ENCODE measurements at regions not wholly inside any gene's neighbourhood (a gene's known extent, or its start where the extent isn't known, plus 50 kb on each side); places are given as distances from the start of the nearest gene placed in this dataset.
"Not testable (repeated sequence)": the region's sequence is repeated elsewhere in the genome, so short reads cannot be mapped to it uniquely, and the experiment has no call there.

DNA sequence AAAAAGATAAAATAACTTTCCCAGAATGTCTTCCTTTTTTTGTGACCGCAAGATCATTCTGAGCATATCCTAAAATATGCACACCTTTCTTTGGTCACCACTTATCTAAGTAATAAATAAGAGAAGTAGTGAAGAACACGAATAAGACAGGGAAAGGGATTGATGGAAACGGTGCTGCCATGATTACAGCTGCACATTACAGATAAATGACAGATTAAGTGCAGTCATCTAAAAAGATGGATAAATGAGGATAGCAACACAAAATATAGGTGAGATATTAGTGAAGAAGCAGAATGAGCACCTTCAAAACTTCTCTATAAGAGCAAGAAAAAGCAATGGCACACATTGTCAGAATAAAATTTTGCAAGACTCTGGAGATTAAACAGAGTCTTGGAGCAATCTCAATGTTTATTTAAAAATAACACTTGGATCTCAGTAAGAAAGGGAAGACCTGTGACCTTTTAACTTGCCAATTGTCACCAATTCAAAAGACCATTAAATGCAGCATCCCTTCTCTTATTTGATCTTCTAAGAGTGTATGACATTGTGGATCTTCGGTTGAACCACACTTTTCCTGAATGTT, 567.1 kb downstream of the KCNJ2 start:
- ATAC-seq (ENCODE audit: low FRiP score), result no peak
- intact Hi-C loops (cut with DNase I), result no loop called here

GRCh38 chr17:70739065-70739464, 569.7 kb downstream of the KCNJ2 start:
- no peaks in the 10 kb centered on the region for H3K9me3 ChIP-seq (ENCODE audit: control insufficient read depth, low read length)
- 5 to 29% methylated on average over 2 of the region's 2 CpGs for WGBS, 2 donors
- no peak overlapping the region for H3K27ac ChIP-seq (ENCODE audit: low read depth in 1 of 2, low read length in 2 of 2)
- H3K4me3 ChIP-seq (ENCODE audit: low read length in 2 of 2), result no peak overlapping the region
- intact Hi-C loops (cut with DNase I), result no loop called here
- no peaks in the 10 kb centered on the region for H3K27me3 ChIP-seq (ENCODE audit: control insufficient read depth in 1 of 2, insufficient read depth in 2 of 2, low read length in 1 of 2)
- DNase-seq (no peak), ATAC-seq (ENCODE audit: low FRiP score) (no peak)
- H3K36me3 ChIP-seq (ENCODE audit: control insufficient read depth in 1 of 2, insufficient read depth in 2 of 2, low read length in 1 of 2), result no peaks in the 10 kb centered on the region
- H3K4me1 ChIP-seq (ENCODE audit: control insufficient read depth in 1 of 2, insufficient read depth in 2 of 2, low read length in 2 of 2), result no peaks in the 10 kb centered on the region

More for the DNA sequence above, 567.1 kb downstream of the KCNJ2 start:
- Histone ChIP-seq H3K36me3 (ENCODE audit: control insufficient read depth in 1 of 2, insufficient read depth in 2 of 2, low read length in 1 of 2) (no peaks in the 10 kb centered on the region), H3K4me1 (ENCODE audit: control insufficient read depth in 1 of 2, insufficient read depth in 2 of 2, low read length in 2 of 2) (no peaks in the 10 kb centered on the region), H3K4me3 (ENCODE audit: low read length in 2 of 2) (no peak overlapping the region), H3K9me3 (ENCODE audit: control insufficient read depth, low read length) (no peaks in the 10 kb centered on the region), H3K27me3 (ENCODE audit: control insufficient read depth in 1 of 2, insufficient read depth in 2 of 2, low read length in 1 of 2) (no peaks in the 10 kb centered on the region), H3K27ac (ENCODE audit: low read depth in 1 of 2, low read length in 2 of 2) (no peak overlapping the region)
- no peak for DNase-seq
- whole genome bisulfite sequencing, 2 donors, result 84 to 88% methylated on average over 4 of the region's 4 CpGs

DNA sequence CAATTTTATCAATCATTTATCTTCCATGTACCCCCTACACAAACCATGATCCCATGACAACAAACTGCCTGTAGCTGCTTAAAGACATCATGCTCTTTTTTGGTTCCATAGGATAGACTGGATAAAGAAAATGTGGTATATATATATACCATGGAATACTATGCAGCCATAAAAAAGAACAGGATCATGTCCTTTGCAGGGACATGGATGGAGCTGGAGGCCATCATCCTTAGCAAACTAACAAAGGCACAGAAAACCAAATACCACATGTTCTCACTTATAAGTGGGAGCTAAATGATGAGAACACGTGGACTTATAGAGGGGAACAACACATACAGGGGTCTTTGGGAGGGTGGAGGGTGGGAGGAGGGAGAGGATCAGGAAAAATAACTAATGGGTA, 577.2 kb downstream of the KCNJ2 start:
- intact Hi-C loops (cut with DNase I); H3K4me1 ChIP-seq (ENCODE audit: control insufficient read depth in 1 of 2, insufficient read depth in 2 of 2, low read length in 2 of 2): not testable (repeated sequence)

DNA sequence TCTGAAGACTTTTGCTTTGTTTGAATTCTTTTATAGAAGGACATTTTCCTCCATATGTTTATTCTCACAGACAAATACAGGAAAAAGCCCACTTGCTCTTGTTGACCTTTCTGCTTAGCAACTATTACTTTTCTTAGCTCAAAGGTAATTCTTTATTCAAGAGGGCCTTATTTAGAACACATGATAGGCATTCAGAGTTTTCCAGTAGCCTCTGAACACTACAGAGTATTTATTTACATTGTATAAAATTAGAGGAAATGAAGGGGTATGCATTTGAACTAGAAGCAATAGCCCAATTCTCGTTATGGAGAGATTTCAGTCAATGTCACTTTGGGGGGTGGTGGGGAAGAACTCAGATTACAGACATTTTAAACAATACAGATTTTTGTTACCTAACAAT, 581.7 kb downstream of the KCNJ2 start:
- no peak for ATAC-seq (ENCODE audit: low FRiP score)
- no peaks in the 10 kb centered on the region for H3K9me3 ChIP-seq (ENCODE audit: control insufficient read depth, low read length)
- intact Hi-C loops (cut with DNase I), result no loop called here
- H3K36me3 ChIP-seq (ENCODE audit: control insufficient read depth in 1 of 2, insufficient read depth in 2 of 2, low read length in 1 of 2), result no peaks in the 10 kb centered on the region
- no peaks in the 10 kb centered on the region for H3K4me1 ChIP-seq (ENCODE audit: control insufficient read depth in 1 of 2, insufficient read depth in 2 of 2, low read length in 2 of 2)
- H3K27ac ChIP-seq (ENCODE audit: low read depth in 1 of 2, low read length in 2 of 2), result no peak overlapping the region
- H3K27me3 ChIP-seq (ENCODE audit: control insufficient read depth in 1 of 2, insufficient read depth in 2 of 2, low read length in 1 of 2), result no peaks in the 10 kb centered on the region
- DNase-seq, result no peak
- H3K4me3 ChIP-seq (ENCODE audit: low read length in 2 of 2), result no peak overlapping the region
- WGBS, 2 donors, result 10 to 27% methylated on average over 1 of the region's 1 CpG

More for the DNA sequence above, 577.2 kb downstream of the KCNJ2 start:
- not testable (repeated sequence) for H3K27ac ChIP-seq (ENCODE audit: low read depth in 1 of 2, low read length in 2 of 2); H3K4me3 ChIP-seq (ENCODE audit: low read length in 2 of 2); ATAC-seq (ENCODE audit: low FRiP score); DNase-seq; H3K27me3 ChIP-seq (ENCODE audit: control insufficient read depth in 1 of 2, insufficient read depth in 2 of 2, low read length in 1 of 2); H3K36me3 ChIP-seq (ENCODE audit: control insufficient read depth in 1 of 2, insufficient read depth in 2 of 2, low read length in 1 of 2); H3K9me3 ChIP-seq (ENCODE audit: control insufficient read depth, low read length)
- 86 to 100% methylated on average over 1 of the region's 1 CpG for WGBS, 2 donors

DNA sequence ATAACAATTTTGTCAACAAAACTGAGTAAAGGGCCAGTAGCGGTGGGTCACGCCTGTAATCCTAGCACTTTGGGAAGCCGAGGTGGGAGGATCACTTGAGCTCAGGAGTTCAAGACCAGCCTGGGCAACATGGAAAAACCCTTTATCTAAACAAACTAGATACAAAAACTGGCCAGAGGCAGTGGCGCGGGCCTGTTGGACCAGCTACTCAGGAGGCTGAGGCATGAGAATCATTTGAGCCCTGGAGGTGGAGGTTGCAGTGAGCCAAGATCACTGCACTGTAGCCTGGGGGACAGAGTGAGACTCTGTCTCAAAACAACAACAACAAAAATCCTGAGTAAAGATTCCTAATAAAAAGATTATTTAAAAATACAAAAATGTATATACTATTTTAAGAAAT, 583.1 kb downstream of the KCNJ2 start:
- ATAC-seq (ENCODE audit: low FRiP score); DNase-seq; H3K27ac ChIP-seq (ENCODE audit: low read depth in 1 of 2, low read length in 2 of 2); H3K9me3 ChIP-seq (ENCODE audit: control insufficient read depth, low read length); H3K36me3 ChIP-seq (ENCODE audit: control insufficient read depth in 1 of 2, insufficient read depth in 2 of 2, low read length in 1 of 2); H3K4me3 ChIP-seq (ENCODE audit: low read length in 2 of 2); intact Hi-C loops (cut with DNase I); H3K27me3 ChIP-seq (ENCODE audit: control insufficient read depth in 1 of 2, insufficient read depth in 2 of 2, low read length in 1 of 2); H3K4me1 ChIP-seq (ENCODE audit: control insufficient read depth in 1 of 2, insufficient read depth in 2 of 2, low read length in 2 of 2): not testable (repeated sequence)
- 85 to 91% methylated on average over 5 of the region's 5 CpGs for WGBS, 2 donors

DNA sequence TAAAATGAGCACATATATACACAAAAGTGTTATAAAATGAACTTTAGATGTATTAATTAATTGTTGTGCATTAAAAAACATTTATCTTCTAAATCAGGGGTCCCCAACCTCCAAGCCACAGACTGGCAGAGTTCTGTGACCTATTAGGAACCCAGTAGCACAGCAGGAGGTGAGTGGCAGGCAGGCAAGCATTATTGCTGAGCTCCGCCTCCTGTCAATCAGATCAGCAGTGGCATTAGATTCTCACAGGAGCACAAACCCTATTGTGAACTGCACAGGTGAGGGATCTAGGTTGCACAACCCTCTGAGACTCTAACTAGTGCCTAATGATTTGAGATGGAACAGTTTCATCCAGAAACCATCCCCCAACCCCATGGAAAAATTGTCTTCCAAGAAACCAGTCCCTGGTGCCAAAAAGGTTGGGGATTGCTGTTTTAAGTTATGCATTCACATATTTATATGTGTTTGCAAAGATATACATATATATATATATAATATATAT, 583.7 kb downstream of the KCNJ2 start:
- no peaks in the 10 kb centered on the region for H3K9me3 ChIP-seq (ENCODE audit: control insufficient read depth, low read length)
- ATAC-seq (ENCODE audit: low FRiP score), result no peak

GRCh38 chr17:70763018-70763417, 593.7 kb downstream of the KCNJ2 start:
- no peaks in the 10 kb centered on the region for H3K36me3 ChIP-seq (ENCODE audit: control insufficient read depth in 1 of 2, insufficient read depth in 2 of 2, low read length in 1 of 2)
- ATAC-seq (ENCODE audit: low FRiP score), result no peak
- no peaks in the 10 kb centered on the region for H3K4me1 ChIP-seq (ENCODE audit: control insufficient read depth in 1 of 2, insufficient read depth in 2 of 2, low read length in 2 of 2)
- no peaks in the 10 kb centered on the region for H3K27me3 ChIP-seq (ENCODE audit: control insufficient read depth in 1 of 2, insufficient read depth in 2 of 2, low read length in 1 of 2)
- intact Hi-C loops (cut with DNase I), result no loop called here
- H3K4me3 ChIP-seq (ENCODE audit: low read length in 2 of 2), result no peak overlapping the region
- DNase-seq, result no peak
- no peak overlapping the region for H3K27ac ChIP-seq (ENCODE audit: low read depth in 1 of 2, low read length in 2 of 2)
- no peaks in the 10 kb centered on the region for H3K9me3 ChIP-seq (ENCODE audit: control insufficient read depth, low read length)
- 92% methylated on average over 3 of the region's 3 CpGs for WGBS, 2 donors

More for the DNA sequence above, 583.7 kb downstream of the KCNJ2 start:
- Histone ChIP-seq H3K4me1 (ENCODE audit: control insufficient read depth in 1 of 2, insufficient read depth in 2 of 2, low read length in 2 of 2) (no peaks in the 10 kb centered on the region), H3K27me3 (ENCODE audit: control insufficient read depth in 1 of 2, insufficient read depth in 2 of 2, low read length in 1 of 2) (no peaks in the 10 kb centered on the region), H3K36me3 (ENCODE audit: control insufficient read depth in 1 of 2, insufficient read depth in 2 of 2, low read length in 1 of 2) (no peaks in the 10 kb centered on the region), H3K27ac (ENCODE audit: low read depth in 1 of 2, low read length in 2 of 2) (no peak overlapping the region), H3K4me3 (ENCODE audit: low read length in 2 of 2) (no peak overlapping the region)
- intact Hi-C loops (cut with DNase I), result no loop called here
- WGBS, 2 donors, result 97 to 100% methylated on average over 1 of the region's 1 CpG
- no peak for DNase-seq

- no peak for ATAC-seq (ENCODE audit: low FRiP score)
- Histone ChIP-seq H3K4me1 (ENCODE audit: control insufficient read depth in 1 of 2, insufficient read depth in 2 of 2, low read length in 2 of 2) (no peaks in the 10 kb centered on the region), H3K27me3 (ENCODE audit: control insufficient read depth in 1 of 2, insufficient read depth in 2 of 2, low read length in 1 of 2) (no peaks in the 10 kb centered on the region), H3K27ac (ENCODE audit: low read depth in 1 of 2, low read length in 2 of 2) (no peak overlapping the region), H3K9me3 (ENCODE audit: control insufficient read depth, low read length) (no peaks in the 10 kb centered on the region), H3K4me3 (ENCODE audit: low read length in 2 of 2) (no peak overlapping the region), H3K36me3 (ENCODE audit: control insufficient read depth in 1 of 2, insufficient read depth in 2 of 2, low read length in 1 of 2) (no peaks in the 10 kb centered on the region)
- no peak for DNase-seq
- intact Hi-C loops (cut with DNase I), result no loop called here
- 29 to 35% methylated on average over 2 of the region's 2 CpGs for WGBS, 2 donors
Observed at GRCh38 chr17:70767102-70767701, 597.9 kb downstream of the KCNJ2 start.

DNA sequence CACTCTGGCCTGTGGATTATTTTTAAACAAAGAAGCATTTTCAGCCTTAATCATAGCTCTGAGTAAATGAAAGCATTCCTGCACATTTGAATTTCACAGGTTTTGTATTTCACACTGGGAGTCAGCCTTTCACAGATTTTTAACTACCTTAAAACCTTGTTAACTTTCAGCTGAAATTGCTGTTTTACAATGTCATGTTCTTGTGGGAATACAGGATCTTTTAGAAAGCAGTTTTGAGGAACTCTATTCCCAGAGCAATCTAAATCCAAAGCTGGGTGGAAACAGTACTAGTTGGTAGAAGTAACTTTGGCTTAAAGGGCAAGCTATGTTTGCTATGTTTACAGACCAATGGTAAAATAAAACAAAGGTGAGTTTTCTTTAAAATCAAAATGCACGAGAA, 600.6 kb downstream of the KCNJ2 start:
- no peak overlapping the region for H3K27ac ChIP-seq (ENCODE audit: low read depth in 1 of 2, low read length in 2 of 2)
- 83 to 88% methylated on average over 1 of the region's 1 CpG for WGBS, 2 donors
- H3K27me3 ChIP-seq (ENCODE audit: control insufficient read depth in 1 of 2, insufficient read depth in 2 of 2, low read length in 1 of 2), result no peaks in the 10 kb centered on the region
- intact Hi-C loops (cut with DNase I), result no loop called here
- ATAC-seq (ENCODE audit: low FRiP score) (no peak), DNase-seq (no peak)
- no peaks in the 10 kb centered on the region for H3K9me3 ChIP-seq (ENCODE audit: control insufficient read depth, low read length)
- H3K4me1 ChIP-seq (ENCODE audit: control insufficient read depth in 1 of 2, insufficient read depth in 2 of 2, low read length in 2 of 2), result no peaks in the 10 kb centered on the region
- H3K4me3 ChIP-seq (ENCODE audit: low read length in 2 of 2), result no peak overlapping the region
- no peaks in the 10 kb centered on the region for H3K36me3 ChIP-seq (ENCODE audit: control insufficient read depth in 1 of 2, insufficient read depth in 2 of 2, low read length in 1 of 2)
